SU-DHL-6 (cell line): ENCODE measurements at regions not wholly inside any gene's neighbourhood (a gene's known extent, or its start where the extent isn't known, plus 50 kb on each side); places are given as distances from the start of the nearest gene placed in this dataset.
"Not testable (repeated sequence)": the region's sequence is repeated elsewhere in the genome, so short reads cannot be mapped to it uniquely, and the experiment has no call there.

Experiments used
- CTCF ChIP-seq: fragments of 200-600 bp; sonication (generic); IDR thresholded peaks from one replicate; pipeline ENCODE4 v1.5.1; 2017; ENCODE audit warnings: antibody characterized with exemption, mild to moderate bottlenecking, low read length, moderate library complexity; ENCODE audit not compliant: insufficient read depth, poor library complexity, severe bottlenecking
- EZH2phosphoT487 ChIP-seq: fragments of 200-600 bp; sonication (generic), shearing (Covaris generic); conservative IDR thresholded peaks from 2 replicates; pipeline ENCODE4 v1.6.1; 2018; ENCODE audit warnings: mild to moderate bottlenecking, antibody characterized with exemption, low read length, moderate library complexity, mixed read lengths

GRCh38 chr1:59210430-59210829, 86.5 kb upstream of the FGGY start:
- TF ChIP-seq CTCF, EZH2phosphoT487: not testable (repeated sequence)
